Mesenchymal stem cell (in vitro differentiated cells and primary cell): ENCODE measurements at regions not wholly inside any gene's neighbourhood (a gene's known extent, or its start where the extent isn't known, plus 50 kb on each side); places are given as distances from the start of the nearest gene placed in this dataset.

Experiments used
- DNase-seq: peaks from one replicate; pipeline ENCODE4 v3.0.0-alpha.2; 2013
- H2AFZ ChIP-seq: one replicate; pipeline ENCODE4 v1.6.1; 2013; ENCODE audit warnings: low read depth, mild to moderate bottlenecking, control low read depth, inconsistent platforms, low read length, moderate library complexity
- H2AK5ac ChIP-seq: 2 replicates; pipeline ENCODE4 v1.6.1; 2013; ENCODE audit warnings: low read length, moderate library complexity, mild to moderate bottlenecking, inconsistent platforms; ENCODE audit not compliant: severe bottlenecking
- H2BK120ac ChIP-seq: one replicate; pipeline ENCODE4 v1.6.1; 2013; ENCODE audit warnings: low read depth, mild to moderate bottlenecking, inconsistent platforms, low read length, moderate library complexity
- H2BK12ac ChIP-seq, 2 experiments: one replicate each; pipeline ENCODE4 v1.6.1; 2013; ENCODE audit warnings: inconsistent platforms in 2 of 2, low read length in 2 of 2, mild to moderate bottlenecking in 2 of 2, moderate library complexity in 2 of 2, control low read depth in 1 of 2
- H2BK15ac ChIP-seq: one replicate; pipeline ENCODE4 v1.6.1; 2013; ENCODE audit warnings: mild to moderate bottlenecking, low read depth, inconsistent platforms; ENCODE audit not compliant: poor library complexity, severe bottlenecking
- H2BK5ac ChIP-seq: 2 replicates; pipeline ENCODE4 v1.6.1; 2013; ENCODE audit warnings: low read depth, mild to moderate bottlenecking, low read length, control low read depth, inconsistent platforms; ENCODE audit not compliant: poor library complexity, severe bottlenecking
- H3K14ac ChIP-seq, 2 experiments: one replicate each; pipeline ENCODE4 v1.6.1; 2013; ENCODE audit warnings: inconsistent platforms in 2 of 2, low read length in 2 of 2, control low read depth in 1 of 2, mild to moderate bottlenecking in 1 of 2, moderate library complexity in 1 of 2
- H3K18ac ChIP-seq, 2 experiments: one replicate each; pipeline ENCODE4 v1.6.1; 2013; ENCODE audit warnings: inconsistent platforms in 2 of 2, low read length in 2 of 2, control low read depth in 1 of 2, low read depth in 1 of 2, mild to moderate bottlenecking in 1 of 2
- H3K23ac ChIP-seq, 2 experiments: one replicate each; pipeline ENCODE4 v1.6.1; 2013; ENCODE audit warnings: inconsistent platforms in 2 of 2, low read length in 2 of 2, mild to moderate bottlenecking in 2 of 2, moderate library complexity in 2 of 2, control low read depth in 1 of 2
- H3K27ac ChIP-seq: 2 replicates; pipeline ENCODE4 v1.5.1; 2013; ENCODE audit warnings: mild to moderate bottlenecking, moderate library complexity, low read length, control low read depth, inconsistent platforms; ENCODE audit not compliant: poor library complexity, severe bottlenecking
- H3K27me3 ChIP-seq, 2 experiments: 2 replicates each; pipeline versions ENCODE4 v1.6.1 to v1.7.0; 2013; ENCODE audit warnings: low read length in 2 of 2, mild to moderate bottlenecking in 2 of 2, moderate library complexity in 2 of 2, control low read depth in 1 of 2, inconsistent platforms in 1 of 2; ENCODE audit not compliant: control insufficient read depth in 1 of 2, insufficient read depth in 1 of 2
- H3K36me3 ChIP-seq, 2 experiments: 2 replicates each; pipeline versions ENCODE4 v1.6.1 to v1.7.0; 2013; ENCODE audit warnings: low read length in 2 of 2, control low read depth in 1 of 2, inconsistent platforms in 1 of 2, low read depth in 1 of 2, mild to moderate bottlenecking in 1 of 2; ENCODE audit not compliant: insufficient read depth in 2 of 2, control insufficient read depth in 1 of 2
- H3K4ac ChIP-seq, 2 experiments: one replicate each; pipeline ENCODE4 v1.6.1; 2013; ENCODE audit warnings: inconsistent platforms in 2 of 2, low read length in 2 of 2, mild to moderate bottlenecking in 2 of 2, moderate library complexity in 2 of 2, control low read depth in 1 of 2, low read depth in 1 of 2
- H3K4me1 ChIP-seq: 2 replicates; pipeline ENCODE4 v1.6.1; 2013; ENCODE audit warnings: low read depth, low read length, control low read depth; ENCODE audit not compliant: control insufficient read depth, insufficient read depth
- H3K4me2 ChIP-seq: 2 replicates; pipeline ENCODE4 v1.6.1; 2013; ENCODE audit warnings: low read length, mild to moderate bottlenecking, inconsistent platforms; ENCODE audit not compliant: poor library complexity, severe bottlenecking
- H3K4me3 ChIP-seq, 2 experiments: 2 replicates each; pipeline versions ENCODE4 v1.5.1 to v1.7.0; 2013; ENCODE audit warnings: low read length in 2 of 2, mild to moderate bottlenecking in 2 of 2, control low read depth in 1 of 2, low read depth in 1 of 2; ENCODE audit not compliant: insufficient read depth in 1 of 2
- H3K79me1 ChIP-seq: replicated peaks from 2 replicates; pipeline ENCODE4 v1.6.1; 2013; ENCODE audit warnings: mild to moderate bottlenecking, control low read depth, low read length, inconsistent platforms; ENCODE audit not compliant: poor library complexity, severe bottlenecking
- H3K9ac ChIP-seq: 2 replicates; pipeline ENCODE4 v1.7.0; 2013; ENCODE audit warnings: mild to moderate bottlenecking, low read length, moderate library complexity
- H3K9me3 ChIP-seq: 2 replicates; pipeline ENCODE4 v1.7.0; 2013; ENCODE audit warnings: mild to moderate bottlenecking, low read length; ENCODE audit not compliant: control insufficient read depth
- H4K8ac ChIP-seq: one replicate; pipeline ENCODE4 v1.6.1; 2013; ENCODE audit warnings: inconsistent platforms, mild to moderate bottlenecking, low read length, moderate library complexity
- H4K91ac ChIP-seq: one replicate; pipeline ENCODE4 v1.6.1; 2013; ENCODE audit warnings: mild to moderate bottlenecking, low read length, inconsistent platforms
- WGBS: methylation state at CpG from one replicate; pipeline ENCODE4 v1.1.7; 2013; ENCODE audit warnings: mixed read lengths; 5-methylcytosine and 5-hydroxymethylcytosine counted together

- no CpG with 5 or more reads among the region's 1 CpG for WGBS
- Histone ChIP-seq H3K4me3 (no peak overlapping the region), H3K18ac (no peak overlapping the region)
These were observed 316.5 kb upstream of the PHF14 start for GRCh38 chr7:10657201-10657600.

GRCh38 chr7:10657837-10658236, 315.8 kb upstream of the PHF14 start:
- Histone ChIP-seq H3K4me3 (no peak overlapping the region), H3K14ac (no peak overlapping the region), H3K18ac (no peak overlapping the region), H3K4me1 (no peaks in the 10 kb centered on the region), H4K8ac (no peak overlapping the region), H3K23ac (no peak overlapping the region), H3K79me1 (no peaks in the 10 kb centered on the region), H2BK120ac (no peak overlapping the region), H2BK15ac (no peak overlapping the region), H2BK12ac (no peak overlapping the region), H2AFZ (no peak overlapping the region), H3K9me3 (no peaks in the 10 kb centered on the region), H2BK5ac (no peak overlapping the region), H3K4ac (no peak overlapping the region), H4K91ac (no peak overlapping the region), H3K4me2 (no peak overlapping the region), H3K9ac (no peak overlapping the region), H3K27me3 (no peaks in the 10 kb centered on the region), H3K27ac (no peak overlapping the region), H3K36me3 (no peaks in the 10 kb centered on the region), H2AK5ac (no peak overlapping the region)
- DNase-seq: no peak

More at GRCh38 chr7:10657201-10657600, 316.5 kb upstream of the PHF14 start:
- no peak overlapping the region for H2BK15ac ChIP-seq
- H3K9me3 ChIP-seq: no peaks in the 10 kb centered on the region
- H3K4me2 ChIP-seq: no peak overlapping the region
- H3K27me3 ChIP-seq: no peaks in the 10 kb centered on the region
- H2BK5ac ChIP-seq: no peak overlapping the region
- no peak overlapping the region for H3K4ac ChIP-seq
- no peak overlapping the region for H2AK5ac ChIP-seq
- H3K36me3 ChIP-seq: no peaks in the 10 kb centered on the region
- H3K14ac ChIP-seq: no peak overlapping the region
- no peak overlapping the region for H2BK120ac ChIP-seq
- no peaks in the 10 kb centered on the region for H3K79me1 ChIP-seq
- no peak overlapping the region for H3K9ac ChIP-seq
- H4K8ac ChIP-seq: no peak overlapping the region
- H2BK12ac ChIP-seq: no peak overlapping the region
- DNase-seq: no peak
- H3K23ac ChIP-seq: no peak overlapping the region
- no peak overlapping the region for H2AFZ ChIP-seq
- H4K91ac ChIP-seq: no peak overlapping the region
- H3K4me1 ChIP-seq: no peaks in the 10 kb centered on the region
- no peak overlapping the region for H3K27ac ChIP-seq

- Histone ChIP-seq H4K91ac (no peak overlapping the region), H3K9me3 (no peaks in the 10 kb centered on the region), H3K27me3 (no peaks in the 10 kb centered on the region), H3K4me3 (no peak overlapping the region), H3K4ac (no peak overlapping the region), H3K4me2 (no peak overlapping the region), H3K14ac (no peak overlapping the region), H3K4me1 (no peaks in the 10 kb centered on the region), H3K79me1 (no peaks in the 10 kb centered on the region), H2BK5ac (no peak overlapping the region), H2BK12ac (no peak overlapping the region), H2AK5ac (no peak overlapping the region), H3K36me3 (no peaks in the 10 kb centered on the region), H3K23ac (no peak overlapping the region), H3K18ac (no peak overlapping the region), H2BK15ac (no peak overlapping the region), H2BK120ac (no peak overlapping the region), H3K27ac (no peak overlapping the region), H3K9ac (no peak overlapping the region), H4K8ac (no peak overlapping the region), H2AFZ (no peak overlapping the region)
- WGBS: 71% methylated on average over 1 of the region's 1 CpG
- no peak for DNase-seq
These were observed 311.2 kb upstream of the PHF14 start for GRCh38 chr7:10662491-10662890.

- no peak overlapping the region for H2BK120ac ChIP-seq
- 94% methylated on average over 3 of the region's 5 CpGs for WGBS
- DNase-seq: no peak
- H4K8ac ChIP-seq: no peak overlapping the region
- H3K36me3 ChIP-seq: no peaks in the 10 kb centered on the region
- H2AK5ac ChIP-seq: no peak overlapping the region
- H3K27me3 ChIP-seq: no peaks in the 10 kb centered on the region
- H3K4ac ChIP-seq: no peak overlapping the region
- no peak overlapping the region for H3K4me2 ChIP-seq
- H3K9ac ChIP-seq: no peak overlapping the region
- H3K27ac ChIP-seq: no peak overlapping the region
- no peak overlapping the region for H3K14ac ChIP-seq
- no peak overlapping the region for H3K18ac ChIP-seq
- no peak overlapping the region for H3K4me3 ChIP-seq
- H2BK5ac ChIP-seq: no peak overlapping the region
- H2AFZ ChIP-seq: no peak overlapping the region
- no peaks in the 10 kb centered on the region for H3K79me1 ChIP-seq
- no peak overlapping the region for H4K91ac ChIP-seq
- no peak overlapping the region for H2BK15ac ChIP-seq
- no peak overlapping the region for H2BK12ac ChIP-seq
- no peaks in the 10 kb centered on the region for H3K9me3 ChIP-seq
- no peaks in the 10 kb centered on the region for H3K4me1 ChIP-seq
- no peak overlapping the region for H3K23ac ChIP-seq
These were observed 310.4 kb upstream of the PHF14 start for GRCh38 chr7:10662982-10663884.
